ENCODE measurements at regions not wholly inside any gene's neighbourhood (a gene's known extent, or its start where the extent isn't known, plus 50 kb on each side); places are given as distances from the start of the nearest gene placed in this dataset.

DNA sequence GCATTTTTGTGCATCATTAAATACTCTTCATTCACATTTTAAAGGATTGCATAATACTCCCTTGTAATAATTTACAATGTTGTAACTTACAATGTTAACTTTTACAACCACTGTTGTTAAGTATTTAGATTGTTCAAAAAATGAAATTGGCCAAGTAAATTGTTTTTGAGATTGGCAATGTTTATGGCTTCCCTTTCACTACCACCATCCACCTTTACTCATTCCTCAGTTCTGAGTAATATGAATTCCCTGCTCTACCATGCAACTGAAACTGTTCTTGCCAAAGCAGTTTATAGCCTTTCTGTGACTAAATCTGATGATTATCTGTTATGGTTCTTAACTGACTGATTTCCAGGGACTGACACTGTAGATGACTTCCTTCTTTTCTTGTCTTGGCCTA, 80.5 kb upstream of the TMEM106B start:
- ATAC-seq (ENCODE audit: insufficient read depth, low read depth) (no peak), DNase-seq (no peak)
- H3K27ac ChIP-seq (ENCODE audit: low read length), result no peak overlapping the region
- H2AFZ ChIP-seq (ENCODE audit: low read depth, low read length), result no peak overlapping the region
- TF ChIP-seq CTCF (IDR thresholded peaks at IDR 0.05; ENCODE audit: borderline replicate concordance, extremely low read depth, low read length, poor library complexity, severe bottlenecking) (no peak), EZH2 (IDR thresholded peaks at IDR 0.05; ENCODE audit: borderline replicate concordance, low read depth, low read length, severe bottlenecking) (no peak)
- H3K9me3 ChIP-seq (ENCODE audit: insufficient read depth, low read length, severe bottlenecking), result no peaks in the 10 kb centered on the region
- H3K4me1 ChIP-seq (ENCODE audit: insufficient read depth, low read length), result no peaks in the 10 kb centered on the region; the same call in 1 of the 2 replicates
- H3K79me2 ChIP-seq (ENCODE audit: insufficient read depth, low read length), result no peaks in the 10 kb centered on the region
- no peaks in the 10 kb centered on the region for H4K20me1 ChIP-seq (ENCODE audit: insufficient read depth, low read length)
- no peaks in the 10 kb centered on the region for H3K36me3 ChIP-seq (ENCODE audit: insufficient read depth, low read length)
- H3K4me3 ChIP-seq (ENCODE audit: low read depth in 1 of 2, low read length in 2 of 2), result no peak overlapping the region
- H3K9ac ChIP-seq (ENCODE audit: low read depth, low read length), result no peak overlapping the region
- H3K4me2 ChIP-seq (ENCODE audit: insufficient read depth, low read length), result no peak overlapping the region
- H3K27me3 ChIP-seq (ENCODE audit: insufficient read depth, low read length, poor library complexity), result no peaks in the 10 kb centered on the region

DNA sequence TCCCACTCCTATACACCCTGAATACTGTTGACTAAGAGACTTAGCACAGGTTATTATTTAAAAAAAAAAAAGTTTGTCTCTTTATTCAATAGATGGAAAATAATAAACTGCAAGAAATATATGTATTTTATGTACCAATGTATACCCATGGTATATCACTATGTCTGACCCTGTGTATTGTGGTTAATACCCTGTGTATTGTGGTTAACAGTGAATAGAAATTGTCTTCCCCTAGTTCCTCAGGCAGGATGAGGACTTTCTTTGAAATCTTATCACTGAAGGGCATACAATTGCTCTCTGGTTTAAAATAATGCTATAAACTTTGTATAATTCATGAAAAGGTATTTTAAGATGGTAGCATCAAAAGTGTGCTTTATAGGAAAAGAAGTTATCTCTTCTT, 80.0 kb upstream of the TMEM106B start:
- TF ChIP-seq EZH2 (IDR thresholded peaks at IDR 0.05; ENCODE audit: borderline replicate concordance, low read depth, low read length, severe bottlenecking) (no peak), CTCF (IDR thresholded peaks at IDR 0.05; ENCODE audit: borderline replicate concordance, extremely low read depth, low read length, poor library complexity, severe bottlenecking) (no peak)
- no peaks in the 10 kb centered on the region for H3K9me3 ChIP-seq (ENCODE audit: insufficient read depth, low read length, severe bottlenecking)
- ATAC-seq (ENCODE audit: insufficient read depth, low read depth) (no peak), DNase-seq (no peak)
- H4K20me1 ChIP-seq (ENCODE audit: insufficient read depth, low read length), result no peaks in the 10 kb centered on the region
- no peak overlapping the region for H2AFZ ChIP-seq (ENCODE audit: low read depth, low read length)
- H3K4me1 ChIP-seq (ENCODE audit: insufficient read depth, low read length), result no peaks in the 10 kb centered on the region; the same call in 1 of the 2 replicates
- no peak overlapping the region for H3K9ac ChIP-seq (ENCODE audit: low read depth, low read length)
- no peaks in the 10 kb centered on the region for H3K79me2 ChIP-seq (ENCODE audit: insufficient read depth, low read length)
- no peaks in the 10 kb centered on the region for H3K36me3 ChIP-seq (ENCODE audit: insufficient read depth, low read length)
- no peak overlapping the region for H3K4me3 ChIP-seq (ENCODE audit: low read depth in 1 of 2, low read length in 2 of 2)
- H3K4me2 ChIP-seq (ENCODE audit: insufficient read depth, low read length), result no peak overlapping the region
- H3K27ac ChIP-seq (ENCODE audit: low read length), result no peak overlapping the region
- no peaks in the 10 kb centered on the region for H3K27me3 ChIP-seq (ENCODE audit: insufficient read depth, low read length, poor library complexity)

DNA sequence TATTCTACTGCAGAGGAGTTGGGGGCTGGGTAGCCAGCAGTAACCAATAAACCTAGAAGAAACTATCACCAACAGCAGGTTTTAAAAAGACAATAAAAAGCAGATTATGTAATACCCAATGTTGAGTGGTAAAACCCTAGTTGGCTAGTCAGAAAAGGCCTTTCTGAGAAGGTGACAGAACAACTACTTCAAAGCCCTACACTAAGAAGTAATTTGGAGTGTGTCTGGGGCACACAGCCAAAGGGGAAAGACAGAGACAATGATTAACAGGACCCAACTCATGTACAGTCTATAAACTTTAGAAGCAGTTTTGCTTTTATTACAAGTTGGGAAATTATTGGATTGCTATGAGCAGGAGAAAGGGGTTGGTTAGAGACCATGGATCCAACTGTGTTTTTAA, 77.2 kb upstream of the TMEM106B start:
- Histone ChIP-seq H3K36me3 (ENCODE audit: insufficient read depth, low read length) (no peaks in the 10 kb centered on the region), H3K4me1 (ENCODE audit: insufficient read depth, low read length) (no peaks in the 10 kb centered on the region; the same call in 1 of the 2 replicates), H2AFZ (ENCODE audit: low read depth, low read length) (no peak overlapping the region), H3K4me2 (ENCODE audit: insufficient read depth, low read length) (no peak overlapping the region), H3K27me3 (ENCODE audit: insufficient read depth, low read length, poor library complexity) (no peaks in the 10 kb centered on the region), H3K79me2 (ENCODE audit: insufficient read depth, low read length) (no peaks in the 10 kb centered on the region), H3K4me3 (ENCODE audit: low read depth in 1 of 2, low read length in 2 of 2) (no peak overlapping the region), H4K20me1 (ENCODE audit: insufficient read depth, low read length) (no peaks in the 10 kb centered on the region), H3K9ac (ENCODE audit: low read depth, low read length) (no peak overlapping the region), H3K27ac (ENCODE audit: low read length) (no peak overlapping the region), H3K9me3 (ENCODE audit: insufficient read depth, low read length, severe bottlenecking) (no peaks in the 10 kb centered on the region)
- no peak for DNase-seq
- ATAC-seq (ENCODE audit: insufficient read depth, low read depth), result no peak
- TF ChIP-seq EZH2 (IDR thresholded peaks at IDR 0.05; ENCODE audit: borderline replicate concordance, low read depth, low read length, severe bottlenecking) (no peak), CTCF (IDR thresholded peaks at IDR 0.05; ENCODE audit: borderline replicate concordance, extremely low read depth, low read length, poor library complexity, severe bottlenecking) (no peak)

- Histone ChIP-seq H4K20me1 (ENCODE audit: insufficient read depth, low read length) (no peaks in the 10 kb centered on the region), H3K36me3 (ENCODE audit: insufficient read depth, low read length) (no peaks in the 10 kb centered on the region), H3K4me2 (ENCODE audit: insufficient read depth, low read length) (no peak overlapping the region), H2AFZ (ENCODE audit: low read depth, low read length) (no peak overlapping the region), H3K79me2 (ENCODE audit: insufficient read depth, low read length) (no peaks in the 10 kb centered on the region), H3K4me1 (ENCODE audit: insufficient read depth, low read length) (no peaks in the 10 kb centered on the region), H3K4me3 (ENCODE audit: low read depth in 1 of 2, low read length in 2 of 2) (no peak overlapping the region), H3K9ac (ENCODE audit: low read depth, low read length) (no peak overlapping the region), H3K27me3 (ENCODE audit: insufficient read depth, low read length, poor library complexity) (no peaks in the 10 kb centered on the region), H3K9me3 (ENCODE audit: insufficient read depth, low read length, severe bottlenecking) (no peaks in the 10 kb centered on the region), H3K27ac (ENCODE audit: low read length) (no peak overlapping the region)
- DNase-seq (no peak), ATAC-seq (ENCODE audit: insufficient read depth, low read depth) (no peak)
- no peak for TF ChIP-seq EZH2 (IDR thresholded peaks at IDR 0.05; ENCODE audit: borderline replicate concordance, low read depth, low read length, severe bottlenecking)
- TF ChIP-seq CTCF (IDR thresholded peaks at IDR 0.05; ENCODE audit: borderline replicate concordance, extremely low read depth, low read length, poor library complexity, severe bottlenecking), result no peak
These were observed 74.6 kb upstream of the TMEM106B start for GRCh38 chr7:12136523-12136922.
